GM18858 (cell line): ENCODE measurements at regions not wholly inside any gene's neighbourhood (a gene's known extent, or its start where the extent isn't known, plus 50 kb on each side); places are given as distances from the start of the nearest gene placed in this dataset.

Source experiments
- ATAC-seq: cut with Tn5 transposase; IDR thresholded peaks from one replicate; pipeline ENCODE4 v1.9.1; 2021; ENCODE audit not compliant: unreplicated experiment

DNA sequence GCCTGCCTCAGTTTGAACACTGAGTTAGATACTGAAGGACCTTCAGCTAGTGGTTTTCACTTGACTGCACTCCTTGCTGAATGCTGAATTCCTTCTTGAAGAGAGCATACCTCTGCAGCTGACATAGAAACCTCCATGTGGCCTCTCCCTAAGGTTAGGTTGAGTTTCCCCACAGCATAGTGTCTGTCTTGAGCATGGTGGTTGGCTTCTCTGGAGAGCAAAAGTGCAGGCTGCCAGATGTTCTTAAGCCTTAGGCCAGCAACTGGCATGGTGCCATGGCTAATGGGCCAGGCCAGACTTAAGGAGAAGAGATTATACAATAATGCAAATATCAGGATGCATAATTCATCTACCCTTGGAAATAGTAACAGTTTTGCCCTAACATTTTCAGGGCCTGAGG lies 545.6 kb upstream of the ZNF385D start:
- no peak for ATAC-seq

DNA sequence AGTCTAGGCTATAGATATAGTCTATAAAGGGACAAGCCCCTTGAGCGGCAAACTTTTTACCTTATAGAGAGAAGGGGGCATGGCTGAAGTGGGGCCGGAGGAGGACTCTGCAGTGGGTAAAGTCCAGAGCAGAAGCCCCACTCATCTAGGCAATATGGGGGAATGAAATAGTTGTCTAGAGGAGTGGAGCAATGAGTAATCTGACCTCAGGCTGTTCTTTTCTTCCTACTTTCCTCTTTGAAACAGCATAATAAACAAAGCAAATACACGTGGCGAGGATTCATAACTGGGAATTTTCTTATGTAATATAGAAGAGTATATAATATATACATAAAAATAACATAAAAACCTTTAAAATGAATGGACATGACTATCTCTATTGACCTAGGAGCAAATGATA lies 546.4 kb upstream of the ZNF385D start:
- ATAC-seq, result no peak

DNA sequence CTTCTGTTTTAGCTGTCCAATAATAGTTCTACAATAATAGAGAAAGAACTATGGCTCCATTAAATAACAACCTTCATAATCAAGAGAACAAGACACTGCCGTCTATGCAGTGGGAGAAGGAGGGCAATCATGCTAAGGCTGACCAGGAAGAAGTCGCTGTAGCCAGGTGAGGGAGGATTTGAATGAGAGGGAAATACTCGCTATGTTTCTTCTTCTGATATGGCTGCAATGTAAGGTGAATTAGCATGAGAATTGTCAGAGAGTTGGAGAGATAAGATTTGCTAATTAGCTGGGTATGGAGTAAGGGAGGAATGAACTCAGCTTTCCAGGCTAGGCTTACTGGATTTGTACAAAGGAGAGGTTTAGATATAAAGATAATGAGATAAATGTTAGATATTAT lies 555.4 kb upstream of the ZNF385D start:
- no peak for ATAC-seq

DNA sequence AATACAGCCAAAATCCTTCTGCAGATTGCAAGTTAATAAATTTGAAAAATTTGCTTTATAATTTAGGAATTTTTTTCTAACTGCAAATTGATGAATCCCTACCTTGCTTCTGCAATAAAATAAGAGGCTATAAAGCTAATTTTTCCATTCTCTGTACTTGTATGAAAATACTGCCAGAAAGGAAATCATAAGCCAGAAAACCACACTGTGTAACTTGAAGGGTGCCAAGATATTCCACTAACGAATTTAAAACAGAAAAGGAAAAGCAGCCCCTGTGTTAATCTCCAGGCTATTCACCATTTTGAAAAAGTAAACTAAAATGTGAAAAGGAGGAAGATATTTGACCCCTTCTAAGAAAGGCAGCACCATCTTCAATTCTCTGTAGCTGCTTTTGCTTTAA lies 557.9 kb upstream of the ZNF385D start:
- no peak for ATAC-seq

DNA sequence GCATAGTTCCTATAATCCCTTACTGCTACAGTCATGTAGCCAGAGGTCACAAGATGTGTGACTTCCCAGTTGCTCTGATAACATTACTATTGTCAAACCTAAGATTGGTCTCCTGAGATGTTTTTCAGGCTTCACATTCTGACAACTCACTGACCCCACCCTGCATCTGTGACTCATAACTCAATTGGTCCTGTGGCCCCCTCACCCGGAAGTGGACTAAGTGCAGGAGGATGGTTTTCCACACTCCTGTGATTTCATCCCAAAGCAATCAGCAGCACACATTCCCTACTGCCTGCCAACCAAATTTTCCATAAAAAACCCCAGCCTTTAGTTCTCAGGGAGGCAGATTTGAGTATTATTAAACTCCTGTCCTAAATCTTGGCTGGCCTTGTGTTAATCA lies 564.9 kb upstream of the ZNF385D start:
- ATAC-seq, result no peak

DNA sequence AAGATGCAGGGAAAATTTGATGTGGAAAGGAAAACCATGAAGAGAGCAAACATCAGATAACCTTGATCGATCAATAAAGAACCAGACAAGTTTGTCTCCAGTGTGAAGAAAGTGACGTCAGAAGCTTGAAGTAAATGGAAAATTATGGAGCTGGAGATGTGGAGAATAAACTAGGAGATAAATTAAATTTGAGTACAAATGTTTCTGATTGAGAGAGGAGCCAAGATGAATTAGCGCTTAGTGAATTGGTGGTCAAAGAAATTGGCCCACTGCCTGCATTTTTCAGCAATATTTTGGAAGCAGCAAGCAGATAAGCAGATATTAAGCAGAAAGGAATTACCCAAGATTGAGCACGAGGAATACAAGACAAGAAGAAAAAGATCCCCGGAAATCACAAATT lies 567.3 kb upstream of the ZNF385D start:
- ATAC-seq, result no peak

DNA sequence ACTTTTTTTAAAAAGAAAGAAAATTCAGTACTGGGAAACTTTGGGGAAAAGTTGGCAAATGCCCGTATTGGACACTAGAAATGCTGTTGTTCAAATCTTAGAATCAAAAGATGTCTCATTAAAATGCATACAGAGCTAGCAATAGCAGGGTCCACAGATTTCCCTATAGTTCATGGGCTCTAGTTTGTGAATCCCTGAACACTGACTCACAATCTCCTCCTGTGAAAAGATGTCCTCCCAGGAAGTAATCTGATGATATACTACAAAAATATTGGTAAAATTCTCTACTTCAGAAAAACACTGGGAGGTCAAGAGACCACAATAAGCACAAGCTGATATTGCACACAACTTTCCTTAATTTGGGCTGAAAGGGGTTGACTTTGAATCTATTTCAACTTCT lies 568.4 kb upstream of the ZNF385D start:
- no peak for ATAC-seq

DNA sequence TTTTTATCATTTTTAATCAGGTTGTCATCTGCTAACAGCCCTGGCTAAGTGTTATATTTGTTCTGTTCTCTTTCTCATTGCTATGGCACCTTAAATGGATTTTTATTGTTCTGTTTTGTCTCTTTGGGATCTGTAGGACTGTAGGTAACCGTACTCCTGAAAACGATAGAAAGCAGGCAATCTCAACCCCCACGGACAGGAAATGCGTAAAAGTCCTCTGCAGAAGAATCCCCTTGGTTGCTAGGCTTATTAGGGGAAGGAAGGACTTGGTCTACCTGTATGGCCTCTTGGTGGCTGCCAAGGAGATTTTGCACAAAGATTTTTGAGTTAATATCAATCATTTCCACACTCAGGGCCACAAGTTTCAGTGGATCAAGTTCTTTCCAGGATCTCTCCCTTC lies 571.9 kb upstream of the ZNF385D start:
- no peak for ATAC-seq

DNA sequence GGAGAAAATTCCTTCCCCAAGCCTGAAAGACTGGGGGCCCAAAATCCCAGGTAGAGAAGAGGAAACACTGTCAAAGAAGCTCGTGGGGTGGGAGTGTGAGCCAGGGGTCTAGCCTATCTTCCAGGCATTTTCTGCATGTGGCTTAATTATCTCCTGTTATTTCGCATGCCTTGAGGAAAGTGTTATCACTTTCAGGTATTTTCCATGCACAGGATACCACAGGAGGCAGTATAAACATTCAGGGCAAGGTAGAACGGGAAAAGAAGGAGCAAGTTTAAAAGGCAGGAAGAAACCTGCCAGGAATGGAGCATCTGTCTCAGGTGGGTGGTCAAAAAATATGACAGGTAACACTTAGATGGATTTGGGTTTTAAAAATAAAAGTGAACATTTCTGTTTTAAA lies 575.3 kb upstream of the ZNF385D start:
- no peak for ATAC-seq

DNA sequence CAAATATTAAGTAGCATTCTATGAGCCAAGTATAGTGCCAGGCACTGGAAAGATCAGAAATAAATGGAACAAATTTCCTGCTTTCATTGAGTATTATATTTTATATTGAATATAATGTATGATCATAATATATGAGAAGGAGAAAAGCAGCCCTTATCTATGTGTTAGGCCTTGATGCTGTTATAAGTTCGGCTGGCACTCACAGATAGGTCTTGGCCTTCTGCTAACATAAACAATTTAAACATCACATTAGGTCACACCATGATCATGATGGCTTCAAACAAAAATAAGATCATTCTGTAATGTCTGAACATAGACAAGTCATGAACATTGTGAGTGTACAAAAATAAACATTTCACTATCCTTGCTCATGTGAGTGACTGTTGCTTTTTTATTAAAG lies 584.0 kb upstream of the ZNF385D start:
- no peak for ATAC-seq

DNA sequence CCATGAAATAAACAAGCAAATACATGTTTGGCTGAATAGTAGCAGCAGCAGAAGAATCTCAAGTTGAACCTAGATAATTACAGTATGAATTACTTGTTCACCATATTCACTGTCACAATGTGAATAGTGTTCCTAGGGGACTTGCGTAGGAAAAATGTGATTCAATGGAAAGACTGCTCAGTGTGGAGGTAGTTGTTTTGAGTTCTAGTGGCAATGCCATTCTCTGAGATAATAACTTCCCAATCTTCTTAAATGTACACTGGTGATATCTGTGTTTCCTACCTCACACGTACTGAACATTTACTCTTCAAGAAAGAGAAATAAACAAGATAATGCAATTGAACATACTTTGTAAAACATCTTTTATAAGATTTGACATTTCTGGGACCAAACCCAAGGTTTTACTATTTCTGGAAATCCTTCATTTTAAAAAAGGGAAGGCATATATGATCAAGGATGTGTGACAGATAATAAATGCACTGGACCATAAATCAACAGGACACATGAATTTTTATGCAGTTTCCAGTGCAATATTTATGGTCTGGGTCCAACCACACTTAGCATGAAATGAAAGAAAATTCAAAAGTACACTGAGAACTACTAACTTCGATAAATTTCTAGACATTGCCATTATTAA lies 598.3 kb upstream of the ZNF385D start:
- no peak for ATAC-seq

DNA sequence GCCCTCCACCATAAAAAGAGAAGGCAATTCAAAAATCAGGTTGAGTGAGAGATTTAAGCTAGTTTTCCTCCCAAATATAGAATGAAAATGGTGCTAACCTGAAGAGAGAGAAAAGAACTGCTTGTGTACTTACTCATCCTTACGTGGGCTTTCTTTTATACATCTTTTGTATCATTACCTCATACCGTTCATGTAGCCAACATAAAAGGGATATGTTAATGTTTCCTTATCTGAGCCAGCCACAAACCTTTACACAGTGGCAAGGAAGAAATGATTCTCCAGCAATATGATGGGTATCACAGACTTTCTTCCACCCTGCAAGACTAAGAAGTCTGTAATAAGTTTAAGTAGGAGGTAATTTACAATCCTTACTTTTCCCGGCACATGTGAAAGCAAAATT lies 600.8 kb upstream of the ZNF385D start:
- no peak for ATAC-seq

DNA sequence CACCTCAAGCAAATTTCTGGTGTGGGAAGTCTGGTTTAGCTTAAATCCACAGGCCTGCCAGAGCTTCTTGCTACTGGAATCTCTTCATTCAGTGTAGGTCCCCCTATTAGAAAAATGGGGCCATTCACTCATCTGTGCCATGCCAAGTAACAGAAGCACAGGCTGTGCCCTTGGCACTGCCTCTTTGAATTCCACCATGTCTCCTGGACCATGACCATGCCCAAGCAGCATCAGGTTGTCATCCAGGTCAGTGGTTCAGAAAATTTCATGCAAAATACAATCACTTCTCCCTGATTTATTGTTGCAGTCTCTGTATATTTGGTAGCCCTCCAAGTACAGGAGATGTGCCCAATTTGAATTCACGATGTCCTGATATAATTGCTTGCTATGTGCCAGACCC lies 602.1 kb upstream of the ZNF385D start:
- ATAC-seq, result no peak

DNA sequence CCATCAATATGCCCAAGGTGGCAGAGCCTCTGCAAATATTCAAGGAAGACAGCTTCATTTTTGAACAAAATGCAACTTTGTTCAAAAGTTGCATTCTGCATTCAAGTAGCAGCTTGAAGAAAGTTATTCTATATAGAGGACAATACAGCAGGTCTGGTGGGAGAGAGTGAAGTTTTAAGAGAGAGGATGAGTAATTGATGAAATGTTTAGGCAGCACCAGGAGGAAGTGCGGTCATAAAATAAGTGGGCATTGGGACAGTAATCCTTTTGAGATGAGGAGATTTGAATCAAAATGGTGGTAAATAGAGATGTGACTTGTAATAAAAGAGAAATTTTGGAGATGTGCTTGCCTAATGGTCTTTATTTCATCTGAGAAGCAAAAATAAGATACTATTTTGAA lies 607.3 kb upstream of the ZNF385D start:
- ATAC-seq, result no peak

DNA sequence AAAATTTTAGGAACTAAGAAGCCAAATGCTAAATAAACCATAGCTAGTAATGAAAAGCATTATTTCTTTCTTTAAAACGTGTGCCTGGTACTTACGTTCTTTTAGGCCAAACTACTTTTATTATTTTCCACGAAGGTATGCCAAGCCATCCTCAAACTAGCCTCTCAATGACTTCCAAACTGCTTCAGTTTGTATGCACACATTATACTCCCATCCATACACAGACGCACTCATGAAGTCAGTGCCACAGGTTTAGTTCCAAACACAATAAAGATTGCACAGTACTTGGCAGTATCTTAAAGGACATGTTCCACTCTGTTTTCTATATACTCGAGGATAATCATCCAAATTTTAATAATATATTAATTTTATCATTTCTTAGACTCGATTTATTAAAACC lies 609.2 kb upstream of the ZNF385D start:
- ATAC-seq, result no peak

DNA sequence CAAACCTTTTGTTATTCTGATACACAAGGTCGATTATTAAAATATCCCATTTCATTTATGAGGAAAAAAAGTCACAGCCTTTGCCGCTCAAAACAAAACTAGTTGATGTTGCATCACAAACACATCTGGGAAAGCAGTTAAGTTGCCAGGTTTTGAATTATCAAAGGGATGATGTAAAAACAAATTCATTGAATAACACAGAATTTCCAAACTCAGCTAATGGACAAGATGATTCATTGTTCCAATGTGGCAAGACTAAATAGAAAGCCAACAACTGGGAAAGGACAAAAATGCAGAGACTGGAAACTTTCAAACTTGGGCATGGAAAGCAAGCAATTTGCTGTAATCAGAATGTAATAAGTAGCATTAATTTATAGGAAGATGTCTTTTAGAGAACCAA lies 610.0 kb upstream of the ZNF385D start:
- ATAC-seq, result no peak

DNA sequence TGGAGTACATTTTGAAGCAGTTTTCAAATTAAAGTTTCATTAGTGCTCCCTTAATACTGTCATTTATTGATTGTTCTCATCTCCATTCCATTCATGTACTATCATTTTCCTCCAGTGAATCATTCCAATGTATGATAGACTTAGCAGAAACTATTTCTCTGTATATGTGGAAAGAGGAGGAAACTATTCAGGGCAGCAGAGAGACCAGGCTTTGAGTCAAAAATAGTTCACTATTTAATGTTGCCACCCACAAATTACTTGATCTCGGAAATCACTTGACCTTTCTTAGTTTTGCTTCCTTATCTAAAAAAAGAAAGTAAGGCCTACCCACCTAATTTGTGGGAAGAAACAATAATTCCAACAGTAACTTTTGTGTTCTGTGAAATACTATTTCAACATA lies 610.5 kb upstream of the ZNF385D start:
- no peak for ATAC-seq

DNA sequence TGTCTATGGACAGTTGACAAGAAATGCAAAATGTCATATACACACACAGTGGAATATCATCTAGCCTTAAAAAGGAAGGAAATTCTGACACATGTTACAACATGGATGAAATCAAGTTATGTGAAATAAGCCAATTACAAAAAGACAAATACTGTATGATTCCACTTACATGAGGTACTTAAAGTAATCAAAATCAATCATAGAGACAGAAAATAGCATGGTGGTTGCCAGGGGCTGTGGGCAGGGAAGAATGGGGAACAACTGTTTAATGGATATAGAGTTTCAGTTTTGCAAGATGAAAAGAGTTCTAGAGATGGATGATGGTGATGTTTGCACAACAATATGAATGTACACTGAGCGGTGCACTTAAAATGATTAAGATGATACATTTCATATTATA lies 613.8 kb upstream of the ZNF385D start:
- no peak for ATAC-seq

DNA sequence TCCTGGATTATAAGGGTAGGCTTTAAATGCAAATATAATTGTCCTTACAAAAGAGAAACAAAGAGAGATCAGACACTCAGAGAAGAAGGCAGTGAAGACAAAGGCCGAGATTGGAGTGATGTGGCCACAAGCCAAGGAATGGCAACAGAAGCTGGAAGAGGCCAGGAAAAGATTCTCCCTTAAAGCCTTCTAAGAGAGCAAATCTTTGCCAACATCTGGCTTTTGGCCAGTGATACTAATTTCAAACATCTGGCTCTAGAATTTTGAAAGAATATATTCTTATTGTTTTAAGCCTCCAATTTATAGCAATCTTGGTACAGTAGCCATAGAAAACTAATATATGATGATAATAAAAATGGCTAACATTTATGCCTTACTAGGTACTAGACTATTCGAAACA lies 615.8 kb upstream of the ZNF385D start:
- no peak for ATAC-seq

DNA sequence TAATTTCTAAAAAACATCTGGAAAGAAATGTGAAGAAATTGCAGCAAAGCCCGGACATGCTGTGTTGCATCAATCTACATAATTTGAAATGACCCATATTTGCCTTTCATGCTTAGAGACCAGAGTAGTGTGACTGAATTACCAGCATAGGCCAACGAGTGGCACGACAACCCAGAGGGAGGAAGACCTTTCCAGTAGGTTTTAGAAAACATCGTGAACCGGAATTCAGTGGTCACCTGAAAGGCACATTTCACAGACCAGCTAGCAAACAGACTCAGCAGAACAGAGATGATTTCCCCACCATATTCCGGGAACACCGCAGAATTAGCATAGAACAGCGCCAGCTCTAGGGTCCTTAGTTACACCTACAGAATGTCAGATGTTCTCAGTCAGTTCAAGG lies 620.0 kb upstream of the ZNF385D start:
- no peak for ATAC-seq

DNA sequence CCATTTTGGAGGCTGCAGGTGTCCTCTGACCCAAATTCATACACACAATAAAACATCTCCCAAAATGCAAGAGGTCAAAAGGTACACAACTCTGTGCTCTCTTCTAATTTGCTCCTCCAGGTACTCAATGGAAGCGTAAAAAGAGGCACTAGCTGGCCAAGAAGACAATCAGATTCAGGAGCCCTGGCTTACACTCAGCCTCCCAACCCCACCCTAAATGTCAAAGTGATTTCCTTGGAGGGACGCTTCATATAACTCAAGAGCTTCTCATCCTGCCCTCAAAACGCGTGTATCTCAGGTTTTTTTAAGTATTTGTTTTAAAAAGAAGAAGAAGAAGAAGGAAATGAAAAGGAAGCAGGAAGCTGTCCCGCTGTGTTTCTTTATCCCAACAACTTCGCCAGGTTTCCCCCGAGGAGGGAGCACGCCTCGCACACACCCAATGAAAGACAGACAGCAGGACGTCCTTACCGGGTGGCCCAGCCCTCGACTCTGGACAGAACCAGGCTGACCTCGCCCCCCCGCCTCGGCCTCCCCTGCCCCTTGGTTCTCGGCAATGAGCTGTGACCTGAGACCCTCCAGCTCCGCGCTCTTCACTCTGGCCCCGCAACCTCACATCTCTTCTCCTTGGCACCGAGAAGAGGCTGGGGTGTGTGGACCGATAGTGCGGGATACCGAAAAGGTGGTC lies 620.7 kb upstream of the ZNF385D start:
- ATAC-seq, result no peak

DNA sequence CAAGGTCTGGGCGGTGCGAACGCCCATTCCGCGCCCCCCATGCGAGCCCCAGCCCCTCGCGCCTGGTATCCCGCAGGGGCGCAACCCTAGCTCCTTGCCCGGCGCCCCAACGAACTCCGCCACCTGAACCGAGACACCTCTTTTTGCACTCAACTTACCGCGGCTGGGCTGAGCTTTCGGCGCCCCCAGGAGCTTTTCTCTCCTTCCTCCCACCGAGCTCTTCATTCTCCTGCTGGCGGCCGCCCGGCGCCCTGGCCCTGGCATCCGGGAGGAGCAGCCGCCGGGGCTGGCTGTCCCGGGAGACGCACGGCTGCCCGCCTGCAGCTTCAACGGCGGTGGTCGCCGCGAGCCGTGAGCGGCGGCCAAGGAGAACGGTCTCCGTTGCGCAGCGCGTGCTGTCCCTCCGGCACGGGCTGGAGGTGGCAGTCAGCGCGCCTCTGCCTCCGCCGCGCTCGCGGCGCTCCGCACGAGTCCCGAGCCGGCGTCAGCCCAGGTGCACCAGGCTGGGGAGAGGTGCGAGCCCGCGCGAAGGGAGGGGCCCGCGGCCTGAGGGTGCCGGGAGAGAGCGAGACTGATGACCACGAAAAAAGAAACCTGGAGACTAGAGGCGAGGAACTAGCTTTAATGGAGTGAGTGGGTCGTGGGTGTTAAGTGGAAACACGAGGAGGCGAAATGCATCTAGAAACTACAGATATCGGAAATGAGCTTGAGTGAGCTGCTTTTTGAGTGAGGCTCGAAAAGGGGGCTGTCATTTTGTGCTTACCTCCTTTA lies 621.5 kb upstream of the ZNF385D start:
- ATAC-seq, result no peak
